CD4-positive, alpha-beta T cell treated with Interleukin-21 for 1 hour (primary cell): ENCODE measurements at regions not wholly inside any gene's neighbourhood (a gene's known extent, or its start where the extent isn't known, plus 50 kb on each side); places are given as distances from the start of the nearest gene placed in this dataset.

Experiments
- DNase-seq: peaks from one replicate; pipeline ENCODE4 v3.0.0-alpha.2; 2020

GRCh38 chr5:89443508-89443907, 560.5 kb upstream of the MEF2C start:
- no peak for DNase-seq

GRCh38 chr5:89441965-89442364, 559.0 kb upstream of the MEF2C start:
- no peak for DNase-seq

- no peak for DNase-seq
These were observed 557.7 kb upstream of the MEF2C start for GRCh38 chr5:89440670-89441069.

- DNase-seq: no peak
These were observed 554.8 kb upstream of the MEF2C start for GRCh38 chr5:89437450-89438435.

GRCh38 chr5:89436464-89436863, 553.5 kb upstream of the MEF2C start:
- no peak for DNase-seq

- no peak for DNase-seq
These were observed 552.4 kb upstream of the MEF2C start for GRCh38 chr5:89435347-89435746.

- DNase-seq: no peak
These were observed 545.6 kb upstream of the MEF2C start for GRCh38 chr5:89428624-89429023.

- DNase-seq: no peak
These were observed 542.1 kb upstream of the MEF2C start for GRCh38 chr5:89425062-89425461.

GRCh38 chr5:89421035-89421434, 538.1 kb upstream of the MEF2C start:
- no peak for DNase-seq

GRCh38 chr5:89418407-89419085, 535.6 kb upstream of the MEF2C start:
- DNase-seq: no peak

GRCh38 chr5:89417990-89418389, 535.0 kb upstream of the MEF2C start:
- no peak for DNase-seq

- DNase-seq: no peak
These were observed 534.5 kb upstream of the MEF2C start for GRCh38 chr5:89417515-89417914.

GRCh38 chr5:89411891-89412290, 528.9 kb upstream of the MEF2C start:
- no peak for DNase-seq

GRCh38 chr5:89407054-89407453, 524.1 kb upstream of the MEF2C start:
- no peak for DNase-seq

- no peak for DNase-seq
These were observed 518.7 kb upstream of the MEF2C start for GRCh38 chr5:89401659-89402058.

- no peak for DNase-seq
These were observed 518.0 kb upstream of the MEF2C start for GRCh38 chr5:89401012-89401411.

GRCh38 chr5:89399548-89399947, 516.6 kb upstream of the MEF2C start:
- no peak for DNase-seq

GRCh38 chr5:89397096-89397495, 514.1 kb upstream of the MEF2C start:
- no peak for DNase-seq

GRCh38 chr5:89396278-89396954, 513.4 kb upstream of the MEF2C start:
- peak; percentile 17 for DNase-seq

GRCh38 chr5:89395111-89395510, 512.1 kb upstream of the MEF2C start:
- no peak for DNase-seq

- no peak for DNase-seq
These were observed 505.9 kb upstream of the MEF2C start for GRCh38 chr5:89388872-89389271.

- DNase-seq: no peak
These were observed 501.4 kb upstream of the MEF2C start for GRCh38 chr5:89384391-89384790.

GRCh38 chr5:89380635-89381034, 497.7 kb upstream of the MEF2C start:
- no peak for DNase-seq
